GM18508 (cell line): ENCODE measurements at regions not wholly inside any gene's neighbourhood (a gene's known extent, or its start where the extent isn't known, plus 50 kb on each side); places are given as distances from the start of the nearest gene placed in this dataset.
"Not testable (repeated sequence)": the region's sequence is repeated elsewhere in the genome, so short reads cannot be mapped to it uniquely, and the experiment has no call there.

Source experiments
- ATAC-seq: cut with Tn5 transposase; IDR thresholded peaks from one replicate; pipeline ENCODE4 v1.9.1; 2021; ENCODE audit warnings: moderate number of reproducible peaks; ENCODE audit not compliant: insufficient read depth, unreplicated experiment

GRCh38 chr16:59558679-59559078 is 824.6 kb upstream of the GOT2 start:
- ATAC-seq = no peak

GRCh38 chr16:59552164-59552563 is 818.0 kb upstream of the GOT2 start:
- no peak for ATAC-seq

GRCh38 chr16:59545721-59546120 is 811.6 kb upstream of the GOT2 start:
- no peak for ATAC-seq

GRCh38 chr16:59543641-59544040 is 809.5 kb upstream of the GOT2 start:
- ATAC-seq = no peak

GRCh38 chr16:59540621-59541020 is 806.5 kb upstream of the GOT2 start:
- ATAC-seq = no peak

- ATAC-seq = no peak
These were observed 801.2 kb upstream of the GOT2 start for GRCh38 chr16:59535298-59535697.

GRCh38 chr16:59527206-59527997 is 793.3 kb upstream of the GOT2 start:
- no peak for ATAC-seq

- ATAC-seq = no peak
These were observed 788.7 kb upstream of the GOT2 start for GRCh38 chr16:59522826-59523225.

- not testable (repeated sequence) for ATAC-seq
These were observed 784.6 kb upstream of the GOT2 start for GRCh38 chr16:59518721-59519120.

- ATAC-seq = no peak
These were observed 780.5 kb upstream of the GOT2 start for GRCh38 chr16:59514651-59515050.

GRCh38 chr16:59510008-59510424 is 775.9 kb upstream of the GOT2 start:
- no peak for ATAC-seq

- ATAC-seq = no peak
These were observed 766.5 kb upstream of the GOT2 start for GRCh38 chr16:59500601-59501000.

- no peak for ATAC-seq
These were observed 753.0 kb upstream of the GOT2 start for GRCh38 chr16:59487067-59487466.

GRCh38 chr16:59484833-59485516 is 750.9 kb upstream of the GOT2 start:
- ATAC-seq = no peak

GRCh38 chr16:59478838-59479237 is 744.7 kb upstream of the GOT2 start:
- no peak for ATAC-seq

- ATAC-seq = no peak
These were observed 736.4 kb upstream of the GOT2 start for GRCh38 chr16:59470556-59470955.

- no peak for ATAC-seq
These were observed 735.1 kb upstream of the GOT2 start for GRCh38 chr16:59469266-59469665.

- ATAC-seq = no peak
These were observed 729.7 kb upstream of the GOT2 start for GRCh38 chr16:59463776-59464175.

GRCh38 chr16:59459806-59460205 is 725.7 kb upstream of the GOT2 start:
- ATAC-seq = no peak

GRCh38 chr16:59455497-59455896 is 721.4 kb upstream of the GOT2 start:
- no peak for ATAC-seq

GRCh38 chr16:59450513-59450912 is 716.4 kb upstream of the GOT2 start:
- ATAC-seq = not testable (repeated sequence)

GRCh38 chr16:59440502-59440901 is 706.4 kb upstream of the GOT2 start:
- no peak for ATAC-seq
